ENCODE measurements at regions not wholly inside any gene's neighbourhood (a gene's known extent, or its start where the extent isn't known, plus 50 kb on each side); places are given as distances from the start of the nearest gene placed in this dataset.

DNA sequence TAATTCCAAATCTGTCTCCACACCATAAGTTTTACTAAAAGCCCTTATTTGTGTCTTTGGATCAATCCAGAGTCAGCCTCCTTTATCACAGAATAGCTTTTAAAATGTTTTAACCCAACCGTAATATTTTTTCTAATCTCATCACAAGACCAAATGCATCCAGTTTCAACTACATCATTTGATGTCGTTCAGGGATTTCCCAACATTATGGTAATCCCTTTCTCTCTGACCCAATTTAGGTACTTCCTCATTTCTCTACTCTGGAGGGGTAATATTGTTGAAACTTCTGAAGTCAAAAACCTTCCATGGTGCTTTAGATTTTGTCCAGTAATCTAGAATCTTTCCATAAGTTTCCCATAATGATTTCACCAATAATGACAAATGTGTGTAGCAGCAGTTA is 596.8 kb downstream of the SOX5 start:
- no peak overlapping the region for H3K4me3 ChIP-seq
- H3K27ac ChIP-seq, result no peak overlapping the region
- DNase-seq, result no peak
- H3K36me3 ChIP-seq (ENCODE audit: low read depth, missing control alignments), result no peaks in the 10 kb centered on the region
- H3K4me1 ChIP-seq, result no peaks in the 10 kb centered on the region
- TF ChIP-seq POLR2A (IDR thresholded peaks at IDR 0.05), result no peak
- TF ChIP-seq, protein P1, sequence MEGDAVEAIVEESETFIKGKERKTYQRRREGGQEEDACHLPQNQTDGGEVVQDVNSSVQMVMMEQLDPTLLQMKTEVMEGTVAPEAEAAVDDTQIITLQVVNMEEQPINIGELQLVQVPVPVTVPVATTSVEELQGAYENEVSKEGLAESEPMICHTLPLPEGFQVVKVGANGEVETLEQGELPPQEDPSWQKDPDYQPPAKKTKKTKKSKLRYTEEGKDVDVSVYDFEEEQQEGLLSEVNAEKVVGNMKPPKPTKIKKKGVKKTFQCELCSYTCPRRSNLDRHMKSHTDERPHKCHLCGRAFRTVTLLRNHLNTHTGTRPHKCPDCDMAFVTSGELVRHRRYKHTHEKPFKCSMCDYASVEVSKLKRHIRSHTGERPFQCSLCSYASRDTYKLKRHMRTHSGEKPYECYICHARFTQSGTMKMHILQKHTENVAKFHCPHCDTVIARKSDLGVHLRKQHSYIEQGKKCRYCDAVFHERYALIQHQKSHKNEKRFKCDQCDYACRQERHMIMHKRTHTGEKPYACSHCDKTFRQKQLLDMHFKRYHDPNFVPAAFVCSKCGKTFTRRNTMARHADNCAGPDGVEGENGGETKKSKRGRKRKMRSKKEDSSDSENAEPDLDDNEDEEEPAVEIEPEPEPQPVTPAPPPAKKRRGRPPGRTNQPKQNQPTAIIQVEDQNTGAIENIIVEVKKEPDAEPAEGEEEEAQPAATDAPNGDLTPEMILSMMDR (IDR thresholded peaks at IDR 0.05), result no peak
- no peaks in the 10 kb centered on the region for H3K9me3 ChIP-seq
- 83 to 85% methylated on average over 2 of the region's 2 CpGs for WGBS, 2 donors
- H3K27me3 ChIP-seq, result no peaks in the 10 kb centered on the region
- intact Hi-C loops (cut with DNase I; ENCODE audit: low total_unique reads), result no loop called here

DNA sequence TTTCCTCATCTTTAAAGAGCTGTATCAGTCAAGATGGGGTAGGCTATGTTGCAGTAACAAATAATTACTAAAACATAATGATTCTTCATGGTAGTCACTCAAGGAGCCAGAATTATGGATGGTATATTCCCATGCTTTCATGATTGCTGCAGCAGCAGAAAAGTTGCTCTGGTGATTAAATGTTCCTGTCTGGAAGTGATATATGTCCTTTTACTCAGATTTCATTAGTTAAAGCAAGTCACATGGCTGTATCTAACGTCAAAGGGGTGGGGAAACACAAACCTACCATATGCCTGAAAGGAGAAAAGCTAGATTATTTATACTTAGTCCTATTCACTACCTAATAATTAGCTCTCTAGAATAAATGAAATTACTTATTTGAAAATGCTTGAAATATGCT is 594.7 kb downstream of the SOX5 start:
- Histone ChIP-seq H3K27ac (no peak overlapping the region), H3K9me3 (no peaks in the 10 kb centered on the region), H3K27me3 (no peaks in the 10 kb centered on the region), H3K4me3 (no peak overlapping the region), H3K36me3 (ENCODE audit: low read depth, missing control alignments) (no peaks in the 10 kb centered on the region), H3K4me1 (no peaks in the 10 kb centered on the region)
- TF ChIP-seq, protein P1 (IDR thresholded peaks at IDR 0.05), result no peak
- TF ChIP-seq POLR2A (IDR thresholded peaks at IDR 0.05), result no peak
- 52 to 62% methylated on average over 1 of the region's 1 CpG for WGBS, 2 donors
- intact Hi-C loops (cut with DNase I; ENCODE audit: low total_unique reads), result no loop called here
- DNase-seq, result no peak

DNA sequence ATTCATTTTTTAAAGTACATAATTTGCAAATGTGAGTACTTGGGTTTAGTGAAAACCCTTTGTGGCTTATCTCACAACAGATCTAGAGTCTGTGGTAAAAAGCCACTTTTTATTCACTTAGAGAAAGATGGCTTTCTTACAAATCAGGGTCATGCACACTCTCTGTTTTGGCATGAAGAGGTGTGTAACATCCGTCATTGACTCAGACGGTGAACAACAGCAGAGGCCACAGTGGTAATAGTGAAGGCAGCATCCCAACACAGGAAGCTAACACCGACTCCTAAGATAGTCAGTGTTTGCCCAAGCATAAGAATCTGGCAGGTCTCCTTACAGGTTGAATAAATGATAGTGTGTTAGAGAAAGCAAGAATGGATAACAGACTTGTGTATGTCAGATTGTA is 593.0 kb downstream of the SOX5 start:
- Histone ChIP-seq H3K27ac (no peak overlapping the region), H3K4me3 (no peak overlapping the region), H3K36me3 (ENCODE audit: low read depth, missing control alignments) (no peaks in the 10 kb centered on the region), H3K27me3 (no peaks in the 10 kb centered on the region), H3K9me3 (no peaks in the 10 kb centered on the region), H3K4me1 (no peaks in the 10 kb centered on the region)
- no peak for DNase-seq
- no peak for TF ChIP-seq POLR2A (IDR thresholded peaks at IDR 0.05)
- intact Hi-C loops (cut with DNase I; ENCODE audit: low total_unique reads), result no loop called here
- 89 to 92% methylated on average over 3 of the region's 3 CpGs for WGBS, 2 donors

DNA sequence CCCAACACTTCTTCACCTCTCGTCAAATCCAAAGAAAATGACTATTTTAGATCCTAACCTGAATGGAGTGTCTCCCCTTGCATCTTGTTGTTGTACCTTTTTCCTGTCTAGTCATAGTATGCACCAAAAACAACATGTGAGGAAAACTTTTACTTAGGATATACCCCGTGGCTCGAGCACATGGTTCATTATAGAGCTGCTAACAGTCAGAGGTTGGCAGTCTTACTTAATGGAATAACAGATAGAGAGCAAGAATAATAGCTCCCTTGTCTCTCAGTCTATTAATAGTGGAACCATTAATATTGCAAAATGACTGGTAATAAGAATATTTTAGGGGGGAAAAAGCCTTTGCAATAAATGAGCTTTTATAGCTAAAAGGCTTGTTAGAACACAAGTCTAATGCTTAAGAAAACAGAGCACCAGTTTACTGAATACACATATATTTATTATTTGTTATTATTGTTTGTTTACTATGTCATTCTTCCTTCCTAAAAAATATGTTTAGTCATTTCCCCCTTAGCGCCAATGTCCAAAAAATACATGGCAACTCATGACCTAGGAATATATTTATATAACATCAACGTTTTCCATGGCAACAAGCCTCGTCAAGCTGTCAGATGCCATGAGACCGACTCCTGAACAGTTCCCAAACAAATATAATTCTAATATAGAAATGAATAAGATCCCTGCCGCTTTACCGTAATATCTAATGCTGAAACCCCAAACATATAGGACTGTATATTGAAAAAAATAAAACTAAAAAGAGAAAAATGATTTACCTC is 592.4 kb downstream of the SOX5 start:
- no peak for TF ChIP-seq POLR2A (IDR thresholded peaks at IDR 0.05)
- TF ChIP-seq, protein P1 (IDR thresholded peaks at IDR 0.05), result no peak
- H3K4me1 ChIP-seq, result no peaks in the 10 kb centered on the region
- no peaks in the 10 kb centered on the region for H3K36me3 ChIP-seq (ENCODE audit: low read depth, missing control alignments)
- no peaks in the 10 kb centered on the region for H3K9me3 ChIP-seq
- no peaks in the 10 kb centered on the region for H3K27me3 ChIP-seq
- DNase-seq, result no peak
- 83 to 84% methylated on average over 9 of the region's 9 CpGs for WGBS, 2 donors
- no peak overlapping the region for H3K4me3 ChIP-seq
- intact Hi-C loops (cut with DNase I; ENCODE audit: low total_unique reads), result no loop called here
- no peak overlapping the region for H3K27ac ChIP-seq

DNA sequence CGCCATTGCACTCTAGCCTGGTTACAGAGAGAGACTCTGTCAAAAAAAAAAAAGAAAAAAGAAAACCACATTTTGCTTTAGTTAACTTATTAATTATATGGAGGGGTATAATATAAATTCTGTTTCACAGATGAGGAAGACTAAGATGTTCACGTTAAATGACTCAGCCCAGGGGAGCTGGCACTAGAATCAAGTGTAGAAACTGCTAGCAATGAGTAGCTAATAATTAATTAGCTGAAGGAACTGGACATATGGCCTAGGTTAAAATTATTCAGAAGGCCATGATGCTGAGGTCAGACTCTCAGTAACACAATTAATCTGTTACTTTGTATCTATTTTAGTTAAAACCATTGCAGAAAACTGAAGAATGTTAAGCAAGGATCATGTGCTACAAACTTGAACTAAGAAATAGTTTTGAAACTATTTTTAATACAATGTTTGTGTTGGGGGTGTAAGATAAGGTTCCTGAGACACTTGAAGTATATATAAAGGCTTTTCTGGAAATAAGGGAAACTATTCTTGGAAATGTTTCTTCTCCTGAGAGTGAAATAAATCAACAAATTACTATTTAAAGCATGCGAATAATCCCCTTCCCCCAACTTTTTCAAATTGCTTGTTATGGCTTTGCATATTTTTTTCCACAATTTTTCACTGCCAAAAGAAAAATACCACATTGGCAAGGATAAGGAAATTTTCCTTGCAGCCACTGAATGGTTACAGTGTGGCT is 589.3 kb downstream of the SOX5 start:
- Histone ChIP-seq H3K27me3 (no peaks in the 10 kb centered on the region), H3K4me1 (no peaks in the 10 kb centered on the region), H3K9me3 (no peaks in the 10 kb centered on the region), H3K4me3 (no peak overlapping the region), H3K36me3 (ENCODE audit: low read depth, missing control alignments) (no peaks in the 10 kb centered on the region), H3K27ac (no peak overlapping the region)
- intact Hi-C loops (cut with DNase I; ENCODE audit: low total_unique reads), result no loop called here
- no peak for DNase-seq
- TF ChIP-seq, protein P1 (IDR thresholded peaks at IDR 0.05), result no peak
- TF ChIP-seq POLR2A (IDR thresholded peaks at IDR 0.05), result no peak
- 53 to 58% methylated on average over 3 of the region's 3 CpGs for WGBS, 2 donors

Data from testis (tissue), 2 donors.